ENCODE measurements at regions not wholly inside any gene's neighbourhood (a gene's known extent, or its start where the extent isn't known, plus 50 kb on each side); places are given as distances from the start of the nearest gene placed in this dataset.

DNA sequence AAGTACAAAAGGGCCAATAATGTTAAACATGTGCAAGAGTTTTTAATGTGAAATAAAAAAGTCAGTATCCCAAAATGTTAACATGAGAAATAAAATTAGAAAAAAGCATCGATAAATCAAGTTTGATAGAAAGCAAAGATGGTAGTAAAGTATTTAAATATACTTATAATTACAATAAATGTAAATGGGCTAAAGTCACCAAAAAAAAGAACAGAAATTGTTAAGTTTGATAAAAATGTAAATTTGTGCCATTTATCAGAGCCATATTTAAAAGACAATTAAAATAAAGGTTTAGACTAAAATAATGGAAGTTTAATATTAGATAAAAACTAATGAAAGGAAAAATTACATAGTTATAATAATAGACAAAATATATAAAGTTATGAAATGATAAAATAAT, 500.5 kb downstream of the TMEM232 start:
- TF ChIP-seq STAT1 (IDR thresholded peaks at IDR 0.05; ENCODE audit: unreplicated experiment) = no peak
- TF ChIP-seq EZH2 (IDR thresholded peaks at IDR 0.05; ENCODE audit: low read depth, unreplicated experiment) = no peak
- TF ChIP-seq, protein P1, sequence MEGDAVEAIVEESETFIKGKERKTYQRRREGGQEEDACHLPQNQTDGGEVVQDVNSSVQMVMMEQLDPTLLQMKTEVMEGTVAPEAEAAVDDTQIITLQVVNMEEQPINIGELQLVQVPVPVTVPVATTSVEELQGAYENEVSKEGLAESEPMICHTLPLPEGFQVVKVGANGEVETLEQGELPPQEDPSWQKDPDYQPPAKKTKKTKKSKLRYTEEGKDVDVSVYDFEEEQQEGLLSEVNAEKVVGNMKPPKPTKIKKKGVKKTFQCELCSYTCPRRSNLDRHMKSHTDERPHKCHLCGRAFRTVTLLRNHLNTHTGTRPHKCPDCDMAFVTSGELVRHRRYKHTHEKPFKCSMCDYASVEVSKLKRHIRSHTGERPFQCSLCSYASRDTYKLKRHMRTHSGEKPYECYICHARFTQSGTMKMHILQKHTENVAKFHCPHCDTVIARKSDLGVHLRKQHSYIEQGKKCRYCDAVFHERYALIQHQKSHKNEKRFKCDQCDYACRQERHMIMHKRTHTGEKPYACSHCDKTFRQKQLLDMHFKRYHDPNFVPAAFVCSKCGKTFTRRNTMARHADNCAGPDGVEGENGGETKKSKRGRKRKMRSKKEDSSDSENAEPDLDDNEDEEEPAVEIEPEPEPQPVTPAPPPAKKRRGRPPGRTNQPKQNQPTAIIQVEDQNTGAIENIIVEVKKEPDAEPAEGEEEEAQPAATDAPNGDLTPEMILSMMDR (conservative IDR thresholded peaks at IDR 0.05; ENCODE audit: low read depth in 2 of 2) = no peak
- no peak for TF ChIP-seq POLR2AphosphoS5 (IDR thresholded peaks at IDR 0.05; ENCODE audit: low read depth)
- no peak for TF ChIP-seq NANOG (IDR thresholded peaks at IDR 0.05; ENCODE audit: borderline replicate concordance)
- TF ChIP-seq ZNF462 (CRISPR knock-in tag; IDR thresholded peaks at IDR 0.05) = no peak
- TF ChIP-seq CREB1 (CRISPR knock-in tag; IDR thresholded peaks at IDR 0.05; ENCODE audit: low read depth) = no peak
- TF ChIP-seq JUNB (IDR thresholded peaks at IDR 0.05; ENCODE audit: unreplicated experiment) = no peak
- no peak for TF ChIP-seq ZNF331 (CRISPR knock-in tag; IDR thresholded peaks at IDR 0.05; ENCODE audit: low read depth)
- no peak for TF ChIP-seq ETS1 (IDR thresholded peaks at IDR 0.05)
- TF ChIP-seq REST (IDR thresholded peaks at IDR 0.05; ENCODE audit: unreplicated experiment) = no peak
- Histone ChIP-seq H3K27ac (ENCODE audit: low read depth) (no peak overlapping the region), H3K4me1 (ENCODE audit: insufficient read depth) (no peaks in the 10 kb centered on the region), H3K79me2 (replicated peaks; ENCODE audit: insufficient read depth) (no peaks in the 10 kb centered on the region), H3K27me3 (ENCODE audit: insufficient read depth) (no peaks in the 10 kb centered on the region), H3K36me3 (ENCODE audit: insufficient read depth) (no peaks in the 10 kb centered on the region), H3K9me2 (ENCODE audit: insufficient read depth) (0 out of 2 replicates have a peak, but pooled peaks cover 2% of the 10 kb centered on the region), H3K4me3 (no peak overlapping the region), H2AFZ (no peak overlapping the region), H3F3A (replicated peaks; ENCODE audit: low read depth) (no peaks in the 10 kb centered on the region), H3K4me2 (no peak overlapping the region), H4K20me1 (replicated peaks; ENCODE audit: insufficient read depth) (no peaks in the 10 kb centered on the region)
- H3K27ac Mint-ChIP-seq = no peak overlapping the region
- peaks cover 15% of the 10 kb centered on the region; the same call in 2 of the 3 replicates for H3K9me3 Mint-ChIP-seq
- H3K4me1 Mint-ChIP-seq = no peaks in the 10 kb centered on the region
- H3K27me3 Mint-ChIP-seq (ENCODE audit: insufficient read depth, low read depth, poor library complexity) = no peaks in the 10 kb centered on the region
- ATAC-seq = no peak
- peaks cover under 1% of the 10 kb centered on the region; the same call in 1 of the 3 replicates for H3K36me3 Mint-ChIP-seq (ENCODE audit: low read depth)
- no peak overlapping the region for H3K4me3 Mint-ChIP-seq
- DNase-seq (ENCODE audit: low spot score) = no peak

Measured in GM23338 (cell line).